GM19324 (cell line): ENCODE measurements at regions not wholly inside any gene's neighbourhood (a gene's known extent, or its start where the extent isn't known, plus 50 kb on each side); places are given as distances from the start of the nearest gene placed in this dataset.
"Not testable (repeated sequence)": the region's sequence is repeated elsewhere in the genome, so short reads cannot be mapped to it uniquely, and the experiment has no call there.

Source experiments
- ATAC-seq: cut with Tn5 transposase; IDR thresholded peaks from one replicate; pipeline ENCODE4 v1.9.1; 2021; ENCODE audit warnings: mild to moderate bottlenecking, moderate library complexity; ENCODE audit not compliant: unreplicated experiment, low FRiP score

- no peak for ATAC-seq
Observed at GRCh38 chrX:42020225-42020624, 96.9 kb upstream of the CASK start.

GRCh38 chrX:42017971-42018370 is 94.6 kb upstream of the CASK start:
- ATAC-seq, result no peak

- ATAC-seq, result no peak
Observed at GRCh38 chrX:42000836-42001235, 77.5 kb upstream of the CASK start.

GRCh38 chrX:41984628-41985027 is 61.3 kb upstream of the CASK start:
- ATAC-seq, result no peak

- no peak for ATAC-seq
Observed at GRCh38 chrX:41982953-41983352, 59.6 kb upstream of the CASK start.

GRCh38 chrX:41981481-41982013 is 58.2 kb upstream of the CASK start:
- no peak for ATAC-seq

- not testable (repeated sequence) for ATAC-seq
Observed at GRCh38 chrX:41974677-41975076, 51.3 kb upstream of the CASK start.

- ATAC-seq, result no peak
Observed at GRCh38 chrX:41973208-41973607, 49.9 kb upstream of the CASK start.
